IPS DF 4.7 (cell line): ENCODE measurements at regions not wholly inside any gene's neighbourhood (a gene's known extent, or its start where the extent isn't known, plus 50 kb on each side); places are given as distances from the start of the nearest gene placed in this dataset.

Experiments used
- DNase-seq: peaks from one replicate; pipeline ENCODE4 v3.0.0-alpha.2; 2013; ENCODE audit warnings: low spot score; ENCODE audit errors: extremely low read depth

DNA sequence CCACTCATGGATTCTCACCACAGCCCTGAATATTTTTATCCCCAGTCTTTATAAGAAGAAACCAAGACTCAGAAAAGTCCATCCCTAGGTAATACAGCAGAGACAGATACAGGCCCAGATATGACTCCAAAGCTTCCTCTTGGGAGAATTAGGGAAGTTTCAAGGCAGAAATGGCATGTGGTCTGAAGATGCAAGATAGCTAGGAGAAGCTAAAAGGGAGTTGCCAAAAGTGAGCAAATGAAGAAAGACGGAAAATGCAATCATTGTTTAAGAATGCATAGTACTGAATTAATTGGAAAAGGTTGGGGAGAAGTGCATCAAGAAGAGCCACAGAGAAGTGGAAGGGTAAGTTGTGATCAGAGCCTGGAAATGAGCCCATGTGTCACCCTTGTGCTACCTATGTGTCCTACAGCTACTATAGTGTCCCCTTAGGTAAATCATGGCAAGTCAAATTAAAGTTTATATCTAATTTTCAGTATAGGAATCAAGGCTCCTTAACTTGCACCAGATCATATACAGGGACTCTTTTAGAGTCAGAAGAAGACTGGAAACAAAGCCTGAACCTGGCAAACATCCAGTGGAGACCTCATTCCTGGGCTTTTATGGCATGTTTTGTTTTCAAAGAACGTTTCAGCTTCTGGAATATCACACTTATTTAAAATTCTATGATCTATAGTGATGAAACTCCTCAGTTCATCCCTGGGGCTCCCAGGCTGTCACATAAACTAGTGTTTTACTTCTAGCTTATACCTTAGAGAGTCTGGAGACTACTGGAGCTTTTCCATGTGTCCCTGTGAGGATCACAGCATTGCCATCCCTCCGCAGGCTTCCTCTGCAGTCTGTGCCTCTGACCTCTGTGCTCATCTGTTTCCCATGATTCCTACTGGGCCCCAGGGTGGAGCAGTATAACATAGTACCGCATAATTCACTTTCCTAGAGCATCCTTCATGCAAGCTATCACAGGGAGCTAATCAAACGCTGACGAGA, 189.0 kb upstream of the CDKN3 start:
- no peak for DNase-seq

GRCh38 chr14:54208751-54209150, 188.1 kb upstream of the CDKN3 start:
- no peak for DNase-seq

DNA sequence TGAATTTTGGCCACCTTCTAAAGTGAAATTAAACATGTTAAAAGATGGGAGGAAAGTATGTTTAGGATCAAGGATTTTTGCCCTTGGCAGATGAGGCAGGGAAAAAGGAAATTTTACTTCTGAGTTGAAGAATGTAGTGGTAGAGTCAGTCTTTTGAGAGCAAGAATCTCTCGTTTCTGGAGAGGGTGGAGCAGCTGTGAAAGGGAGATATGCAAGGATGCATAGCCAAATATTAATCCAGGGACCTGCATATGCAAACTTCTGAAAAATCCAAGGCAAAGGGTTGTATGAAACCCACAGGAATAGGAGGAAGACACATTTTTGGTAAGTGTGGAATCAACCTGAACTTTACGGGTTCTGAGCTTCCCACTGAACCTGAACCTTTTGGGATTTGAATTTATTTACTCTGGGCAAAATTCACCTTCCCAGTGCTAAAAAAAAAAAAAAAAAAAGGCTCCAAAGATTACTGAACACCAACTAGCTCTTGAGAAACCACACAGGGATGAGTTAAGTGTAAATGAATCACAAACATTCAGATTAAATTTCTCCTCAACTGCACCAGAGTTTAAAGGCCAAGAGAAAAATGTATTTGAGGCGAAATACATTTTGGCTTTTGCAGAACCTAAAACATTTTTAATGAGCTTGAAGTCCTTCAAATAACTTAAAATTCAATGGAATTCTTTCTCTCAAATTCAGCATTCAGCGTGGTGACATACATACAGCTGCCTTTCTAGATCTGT, 187.1 kb upstream of the CDKN3 start:
- DNase-seq, result no peak

- no peak for DNase-seq
These were observed 185.1 kb upstream of the CDKN3 start for GRCh38 chr14:54211551-54212308.

GRCh38 chr14:54213536-54213935, 183.3 kb upstream of the CDKN3 start:
- no peak for DNase-seq

DNA sequence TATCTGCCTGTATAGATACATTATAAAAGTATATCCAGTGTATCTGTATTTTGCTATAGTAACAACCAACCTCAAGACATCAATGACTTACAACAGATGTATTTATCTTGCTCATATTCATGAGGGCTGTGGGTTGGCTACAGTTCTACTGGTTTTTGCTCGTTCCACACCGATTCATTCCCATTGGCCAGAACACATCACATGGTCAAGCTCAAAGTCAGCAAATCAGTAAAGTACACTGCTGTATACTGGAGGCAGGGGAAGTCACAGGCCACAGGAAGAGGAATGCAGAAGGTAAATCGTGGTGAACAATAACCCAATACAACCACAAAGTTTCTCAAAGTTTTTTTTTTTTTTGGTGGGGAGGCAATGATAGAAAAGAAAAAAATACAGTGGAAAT, 180.0 kb upstream of the CDKN3 start:
- no peak for DNase-seq

DNA sequence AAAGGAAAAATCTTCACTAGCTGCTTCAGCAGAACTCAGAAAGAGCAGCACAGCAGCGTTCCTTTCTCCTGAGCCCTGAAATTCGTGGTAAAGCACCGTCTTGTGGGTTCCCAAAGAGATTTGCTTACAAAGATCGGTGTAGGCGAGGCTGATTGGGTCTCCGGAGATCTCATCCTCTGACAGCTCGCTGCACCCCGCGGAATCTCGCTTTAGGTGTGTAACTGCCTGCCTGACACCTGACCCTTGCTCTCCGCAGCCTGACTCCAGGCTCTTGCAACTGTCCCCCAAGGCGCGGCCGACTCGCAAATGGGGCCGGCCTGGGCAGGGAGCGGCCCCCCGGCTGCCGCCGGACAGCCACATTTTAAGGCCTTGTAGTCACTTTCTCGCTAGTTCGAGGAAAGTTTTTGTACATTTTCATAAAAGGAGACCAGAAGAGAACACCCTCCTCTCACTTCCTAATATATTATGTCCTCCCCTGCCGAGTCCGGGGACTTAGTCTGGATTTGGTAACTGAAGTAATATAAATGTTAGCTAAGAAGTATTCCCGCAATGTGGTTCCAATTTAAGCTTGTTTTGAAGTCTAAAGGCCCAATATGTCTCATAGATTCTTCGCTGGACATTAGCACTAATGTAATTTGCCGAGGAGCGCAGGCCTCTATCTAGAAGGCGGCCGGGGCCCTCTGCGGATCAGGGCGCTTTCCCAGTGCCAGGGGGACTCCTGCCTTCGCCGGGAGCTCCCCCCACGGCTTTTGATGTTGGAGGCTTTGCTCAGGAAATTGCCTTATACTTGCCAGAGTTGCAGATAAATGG, 177.3 kb upstream of the CDKN3 start:
- DNase-seq, result no peak

- no peak for DNase-seq
These were observed 176.6 kb upstream of the CDKN3 start for GRCh38 chr14:54220071-54220703.

GRCh38 chr14:54220704-54221431, 175.9 kb upstream of the CDKN3 start:
- no peak for DNase-seq

- no peak for DNase-seq
These were observed 175.4 kb upstream of the CDKN3 start for GRCh38 chr14:54221432-54221803.

DNA sequence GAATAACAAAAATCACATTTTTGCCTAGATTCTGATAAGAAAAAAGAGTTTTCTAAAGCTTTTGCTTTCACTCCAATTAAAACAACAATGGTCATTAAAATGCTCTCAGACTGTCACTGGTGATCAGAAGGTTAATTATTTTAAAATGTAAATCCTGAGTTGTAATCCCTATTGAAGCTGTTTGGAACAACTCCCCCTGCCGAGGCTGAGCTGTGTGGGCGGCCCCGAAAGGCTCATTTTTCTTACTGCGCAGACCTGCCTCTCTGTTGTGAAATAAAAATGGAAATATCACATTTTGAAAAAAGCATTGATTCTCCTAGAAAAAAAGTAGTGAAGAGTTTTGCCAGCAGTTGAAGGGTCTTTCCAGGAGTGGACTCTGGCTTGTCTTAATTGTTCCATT, 174.8 kb upstream of the CDKN3 start:
- no peak for DNase-seq

- no peak for DNase-seq
These were observed 172.9 kb upstream of the CDKN3 start for GRCh38 chr14:54223831-54224402.

GRCh38 chr14:54225457-54226060, 171.2 kb upstream of the CDKN3 start:
- no peak for DNase-seq

DNA sequence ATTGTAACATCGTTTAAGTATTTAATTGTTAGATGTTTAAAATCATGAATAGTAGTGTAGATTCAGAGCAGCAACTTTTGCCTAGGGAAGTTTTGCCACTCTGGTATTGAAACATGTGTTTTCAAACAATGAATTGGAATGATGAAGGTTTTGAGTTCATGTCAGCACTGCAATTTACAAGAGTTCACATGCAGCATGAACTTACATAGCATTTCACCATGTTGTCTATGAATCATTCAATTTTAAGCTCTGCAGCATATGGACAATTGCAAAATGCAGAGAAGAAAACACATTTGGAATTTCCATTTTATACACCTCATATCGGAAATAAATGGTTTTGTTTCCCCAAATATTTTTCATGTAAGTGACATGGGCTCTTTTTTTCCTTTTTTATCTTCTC, 170.7 kb upstream of the CDKN3 start:
- DNase-seq, result no peak

DNA sequence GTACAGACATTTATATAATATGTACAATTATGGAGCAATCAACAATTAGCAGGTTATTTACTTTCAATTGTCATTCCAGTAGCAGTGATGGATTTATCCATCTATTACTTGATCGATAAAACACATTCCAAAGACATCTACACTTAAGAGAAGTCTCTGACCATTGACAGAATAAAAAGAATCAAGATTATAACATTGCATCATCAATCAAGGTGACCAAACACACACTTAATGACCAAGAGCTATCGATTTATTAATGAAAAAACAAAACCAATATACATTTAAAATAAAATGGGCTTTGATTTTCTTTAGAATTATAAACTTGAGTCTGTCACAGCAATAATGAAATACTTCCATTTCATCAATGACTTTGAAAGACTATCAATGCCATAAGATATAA, 170.2 kb upstream of the CDKN3 start:
- no peak for DNase-seq

- no peak for DNase-seq
These were observed 167.7 kb upstream of the CDKN3 start for GRCh38 chr14:54229136-54229535.

GRCh38 chr14:54230645-54231044, 166.2 kb upstream of the CDKN3 start:
- DNase-seq, result no peak

DNA sequence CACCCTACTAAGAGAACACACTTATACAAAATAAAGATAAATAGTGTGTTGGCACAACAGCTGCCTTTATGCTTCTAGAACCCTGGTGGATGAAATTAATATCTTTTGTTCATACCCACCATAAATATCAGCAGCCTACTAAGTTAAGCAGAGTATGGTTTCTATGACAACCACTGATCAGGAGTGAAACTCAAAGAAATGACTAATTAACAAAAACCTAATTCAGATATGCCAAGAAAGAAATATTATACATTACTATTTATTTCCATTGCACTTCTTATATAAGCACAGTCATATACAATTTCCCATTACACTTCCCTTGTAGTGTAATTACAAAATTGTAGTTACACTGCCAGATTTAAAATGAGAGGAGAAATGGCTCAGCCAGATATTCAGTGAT, 164.1 kb upstream of the CDKN3 start:
- DNase-seq, result no peak

DNA sequence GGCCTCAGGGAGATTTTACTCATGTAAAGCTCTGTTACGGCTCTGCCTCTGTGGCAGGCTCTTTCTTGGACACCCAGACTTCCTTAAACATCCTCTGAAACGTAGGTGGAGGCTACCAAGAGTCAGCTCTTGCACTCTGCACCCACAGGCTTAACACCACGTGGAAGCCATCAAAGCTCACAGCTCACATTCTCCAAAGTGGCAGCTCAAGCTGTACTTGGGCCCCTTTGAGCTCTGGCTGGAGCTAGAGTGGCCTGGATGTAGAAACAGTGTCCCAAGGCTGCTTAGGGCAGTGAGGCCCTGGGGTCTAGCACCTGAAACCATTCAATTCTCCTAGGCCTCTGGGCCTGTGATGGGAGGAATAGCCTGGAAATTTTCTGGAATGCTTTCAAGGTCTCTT, 155.3 kb upstream of the CDKN3 start:
- no peak for DNase-seq
